T-cell (primary cell): ENCODE measurements at regions not wholly inside any gene's neighbourhood (a gene's known extent, or its start where the extent isn't known, plus 50 kb on each side); places are given as distances from the start of the nearest gene placed in this dataset.
"Not testable (repeated sequence)": the region's sequence is repeated elsewhere in the genome, so short reads cannot be mapped to it uniquely, and the experiment has no call there.

ENCODE experiments used
- ATAC-seq, 4 experiments: fragments of 200-7000 bp in 3 of 4; fragments of 150-1000 bp in 1 of 4; cut with Tn5 transposase; replicated peaks in 1 of 4; 1 replicate in 3 of 4; 2 replicates in 1 of 4; pipeline ENCODE4 v1.10.0; 2021; ENCODE audit warnings: moderate library complexity in 3 of 4, mild to moderate bottlenecking in 2 of 4, moderate number of reproducible peaks in 1 of 4
- CTCF ChIA-PET, 2 donors: fragments of 300-600 bp; sonication (Branson Sonifier 250); formaldehyde crosslinking; loops; one replicate each; lab custom pipeline; 2022; ENCODE audit warnings: antibody characterized with exemption in 2 of 2; lab: Charles Lee
- POLR2A ChIA-PET, 2 donors: fragments of 300-600 bp; sonication (Branson Sonifier 250); formaldehyde crosslinking; loops; one replicate each; lab custom pipeline; 2022; ENCODE audit warnings: antibody characterized with exemption in 2 of 2; lab: Charles Lee
- DNase-seq, 35 experiments: peaks; one replicate each; pipeline versions ENCODE4 v3.0.0 to v3.0.0-alpha.2; 2013 to 2023
- H3K27ac ChIP-seq: one replicate; pipeline ENCODE4 v1.5.1; 2013; ENCODE audit warnings: low read length
- H3K27me3 ChIP-seq, 2 experiments: replicated peaks in 1 of 2; 1 replicate in 1 of 2; 2 replicates in 1 of 2; pipeline versions ENCODE4 v1.6.1 to v1.7.0; 2013; ENCODE audit warnings: low read length in 1 of 2, mixed read lengths in 1 of 2; ENCODE audit not compliant: control insufficient read depth in 2 of 2, insufficient read depth in 2 of 2; ENCODE audit errors: extremely low read depth in 1 of 2
- H3K36me3 ChIP-seq, 2 donors: 1 replicate in 1 of 2; 2 replicates in 1 of 2; pipeline versions ENCODE4 v1.6.1 to v1.7.0; 2013; ENCODE audit warnings: low read length in 1 of 2; ENCODE audit not compliant: control insufficient read depth in 2 of 2, insufficient read depth in 1 of 2; ENCODE audit errors: extremely low read depth in 1 of 2
- H3K4me1 ChIP-seq, 2 experiments: 1 replicate in 1 of 2; 2 replicates in 1 of 2; pipeline versions ENCODE4 v1.6.1 to v1.7.0; 2013; ENCODE audit warnings: low read length in 2 of 2, mixed read lengths in 1 of 2; ENCODE audit not compliant: insufficient read depth in 2 of 2, control insufficient read depth in 1 of 2; ENCODE audit errors: extremely low read depth in 1 of 2
- H3K4me3 ChIP-seq, 2 donors: 1 replicate in 1 of 2; 2 replicates in 1 of 2; pipeline versions ENCODE4 v1.5.1 to v1.7.0; 2013; ENCODE audit warnings: mild to moderate bottlenecking in 2 of 2, low read length in 1 of 2, moderate library complexity in 1 of 2; ENCODE audit not compliant: control insufficient read depth in 1 of 2; ENCODE audit errors: extremely low read depth in 1 of 2
- H3K9me3 ChIP-seq: 2 replicates; pipeline ENCODE4 v1.7.0; 2013
- H3K27ac Mint-ChIP-seq, 2 donors: one replicate each; pipeline ENCODE4 v1.8.0; 2020 to 2021; ENCODE audit warnings: mild to moderate bottlenecking in 2 of 2, mixed read lengths in 2 of 2
- H3K27me3 Mint-ChIP-seq, 2 donors: one replicate each; pipeline ENCODE4 v1.8.0; 2021 to 2022; ENCODE audit warnings: mixed read lengths in 2 of 2
- H3K36me3 Mint-ChIP-seq: one replicate; pipeline ENCODE4 v1.8.0; 2021; ENCODE audit warnings: mixed read lengths
- H3K4me1 Mint-ChIP-seq, 3 donors: one replicate each; pipeline ENCODE4 v1.8.0; 2020 to 2022; ENCODE audit warnings: mixed read lengths in 3 of 3, mild to moderate bottlenecking in 1 of 3
- H3K4me3 Mint-ChIP-seq, 3 donors: one replicate each; pipeline ENCODE4 v1.8.0; 2020 to 2022; ENCODE audit warnings: mild to moderate bottlenecking in 3 of 3, mixed read lengths in 3 of 3, moderate library complexity in 3 of 3
- H3K9me3 Mint-ChIP-seq, 3 donors: one replicate each; pipeline ENCODE4 v1.8.0; 2020 to 2022; ENCODE audit warnings: mixed read lengths in 3 of 3
- WGBS: methylation state at CpG from one replicate; pipeline ENCODE4 v1.1.5; 2013; ENCODE audit warnings: missing lambda C conversion rate; ENCODE audit not compliant: insufficient coverage; 5-methylcytosine and 5-hydroxymethylcytosine counted together

DNA sequence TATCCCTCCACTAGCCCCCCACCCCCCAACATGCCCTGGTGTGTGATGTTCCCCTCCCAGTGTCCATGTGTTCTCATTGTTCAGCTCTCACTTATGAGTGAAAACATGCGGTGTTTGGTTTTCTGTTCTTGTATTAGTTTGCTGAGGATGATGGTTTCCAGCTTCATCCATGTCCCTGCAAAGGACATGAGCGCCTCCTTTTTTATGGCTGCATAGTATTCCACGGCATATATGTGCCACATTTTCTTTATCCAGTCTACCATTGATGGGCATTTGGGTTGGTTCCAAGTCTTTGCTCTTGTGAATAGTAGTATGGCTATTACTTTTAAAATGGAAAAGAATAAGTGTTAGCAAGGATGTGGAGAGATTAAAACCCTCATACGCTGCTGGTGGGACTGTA is 50.8 kb upstream of the FAM171A1 start:
- DNase-seq, H3K9me3 Mint-ChIP-seq, CTCF ChIA-PET, ATAC-seq, H3K27me3 ChIP-seq, H3K36me3 Mint-ChIP-seq, POLR2A ChIA-PET, H3K4me3 ChIP-seq, H3K4me3 Mint-ChIP-seq, H3K27ac Mint-ChIP-seq, H3K4me1 Mint-ChIP-seq, H3K27me3 Mint-ChIP-seq, H3K4me1 ChIP-seq, H3K36me3 ChIP-seq, H3K9me3 ChIP-seq, H3K27ac ChIP-seq: not testable (repeated sequence)
- WGBS, result no CpG with 5 or more reads among the region's 4 CpGs
